ENCODE measurements at regions not wholly inside any gene's neighbourhood (a gene's known extent, or its start where the extent isn't known, plus 50 kb on each side); places are given as distances from the start of the nearest gene placed in this dataset.
"Not testable (repeated sequence)": the region's sequence is repeated elsewhere in the genome, so short reads cannot be mapped to it uniquely, and the experiment has no call there.

DNA sequence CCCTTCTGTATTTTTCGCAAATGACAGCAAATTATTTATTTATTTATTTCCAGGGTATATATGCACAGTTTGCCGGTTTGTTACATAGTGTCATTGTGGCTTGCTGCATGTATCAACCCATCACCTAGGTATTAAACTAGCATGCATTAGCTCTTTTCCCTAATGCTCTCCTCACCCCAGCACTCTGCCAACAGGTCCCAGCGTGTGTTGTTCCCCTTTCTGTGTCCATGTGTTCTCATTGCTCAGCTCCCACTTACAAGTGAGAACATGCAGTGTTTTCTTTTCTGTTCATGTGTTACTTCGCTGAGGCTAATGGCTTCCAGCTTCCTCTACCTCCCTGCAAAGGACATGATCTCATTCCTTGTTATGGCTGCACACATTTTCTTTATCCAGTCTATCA lies 592.3 kb downstream of the TRIB2 start:
- Histone ChIP-seq H3K4me3 (no peak overlapping the region), H3K27me3 (replicated peaks) (no peaks in the 10 kb centered on the region), H3K36me3 (no peaks in the 10 kb centered on the region), H3K27ac (no peak overlapping the region), H3K9me3 (replicated peaks) (peaks cover 4% of the 10 kb centered on the region), H3K4me1 (replicated peaks) (no peaks in the 10 kb centered on the region)
- no peak for DNase-seq (ENCODE audit: low read depth in 1 of 2, low spot score in 2 of 2)

GRCh38 chr2:13332060-13332459 lies 615.3 kb downstream of the TRIB2 start:
- DNase-seq (ENCODE audit: low read depth in 1 of 2, low spot score in 2 of 2), result no peak
- Histone ChIP-seq H3K27me3 (replicated peaks) (no peaks in the 10 kb centered on the region), H3K9me3 (replicated peaks) (peaks cover 4% of the 10 kb centered on the region; the same call in 1 of the 2 replicates), H3K36me3 (no peaks in the 10 kb centered on the region), H3K4me1 (replicated peaks) (no peaks in the 10 kb centered on the region), H3K4me3 (no peak overlapping the region), H3K27ac (no peak overlapping the region)

GRCh38 chr2:13334071-13334470 lies 617.3 kb downstream of the TRIB2 start:
- DNase-seq (ENCODE audit: low read depth in 1 of 2, low spot score in 2 of 2); H3K4me3 ChIP-seq; H3K36me3 ChIP-seq; H3K27me3 ChIP-seq (replicated peaks); H3K4me1 ChIP-seq (replicated peaks); H3K27ac ChIP-seq; H3K9me3 ChIP-seq (replicated peaks): not testable (repeated sequence)

GRCh38 chr2:13334545-13334944 lies 617.8 kb downstream of the TRIB2 start:
- DNase-seq (ENCODE audit: low read depth in 1 of 2, low spot score in 2 of 2), result no peak
- H3K27ac ChIP-seq, result no peak overlapping the region
- no peak overlapping the region for H3K4me3 ChIP-seq
- no peaks in the 10 kb centered on the region for H3K9me3 ChIP-seq (replicated peaks)
- no peaks in the 10 kb centered on the region for H3K4me1 ChIP-seq (replicated peaks)
- H3K27me3 ChIP-seq (replicated peaks), result no peaks in the 10 kb centered on the region
- H3K36me3 ChIP-seq, result no peaks in the 10 kb centered on the region

GRCh38 chr2:13335862-13336535 lies 619.3 kb downstream of the TRIB2 start:
- H3K9me3 ChIP-seq (replicated peaks), result no peaks in the 10 kb centered on the region
- no peak overlapping the region for H3K4me3 ChIP-seq
- H3K27ac ChIP-seq, result no peak overlapping the region
- DNase-seq (ENCODE audit: low read depth in 1 of 2, low spot score in 2 of 2), result no peak
- no peaks in the 10 kb centered on the region for H3K27me3 ChIP-seq (replicated peaks)
- H3K36me3 ChIP-seq, result no peaks in the 10 kb centered on the region
- no peaks in the 10 kb centered on the region for H3K4me1 ChIP-seq (replicated peaks)

- Histone ChIP-seq H3K27ac (no peak overlapping the region), H3K4me1 (replicated peaks) (no peaks in the 10 kb centered on the region), H3K9me3 (replicated peaks) (peaks cover 8% of the 10 kb centered on the region; the same call in 1 of the 2 replicates), H3K27me3 (replicated peaks) (no peaks in the 10 kb centered on the region), H3K36me3 (no peaks in the 10 kb centered on the region), H3K4me3 (no peak overlapping the region)
- no peak for DNase-seq (ENCODE audit: low read depth in 1 of 2, low spot score in 2 of 2)
Observed at GRCh38 chr2:13351068-13351467, 634.3 kb downstream of the TRIB2 start.

- no peak overlapping the region for H3K4me3 ChIP-seq
- H3K36me3 ChIP-seq, result no peaks in the 10 kb centered on the region
- H3K4me1 ChIP-seq (replicated peaks), result no peaks in the 10 kb centered on the region
- H3K27me3 ChIP-seq (replicated peaks), result no peaks in the 10 kb centered on the region
- no peak for DNase-seq (ENCODE audit: low read depth in 1 of 2, low spot score in 2 of 2)
- peaks cover 11% of the 10 kb centered on the region for H3K9me3 ChIP-seq (replicated peaks)
- no peak overlapping the region for H3K27ac ChIP-seq
Observed at GRCh38 chr2:13353083-13353482, 636.3 kb downstream of the TRIB2 start.

DNA sequence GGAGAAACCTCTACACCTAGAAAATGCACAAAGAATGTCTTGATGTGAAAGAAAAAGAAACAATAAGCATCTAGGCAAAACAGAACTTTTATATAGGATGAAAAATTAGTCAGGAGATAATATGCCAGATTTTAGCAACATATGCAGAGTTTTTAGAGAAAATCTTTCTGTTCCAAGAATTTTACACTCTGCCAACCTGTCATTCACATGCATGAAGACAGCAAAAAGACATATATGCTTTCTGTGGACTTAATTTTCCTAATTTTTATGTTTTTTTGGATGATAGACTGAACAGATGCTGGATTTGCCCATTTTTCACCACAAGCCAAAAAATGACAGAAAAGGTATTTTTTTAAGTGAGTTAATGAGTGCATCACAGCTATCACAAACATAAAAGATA lies 637.3 kb downstream of the TRIB2 start:
- Histone ChIP-seq H3K4me1 (replicated peaks) (no peaks in the 10 kb centered on the region), H3K36me3 (no peaks in the 10 kb centered on the region), H3K27me3 (replicated peaks) (no peaks in the 10 kb centered on the region), H3K4me3 (no peak overlapping the region), H3K27ac (no peak overlapping the region), H3K9me3 (replicated peaks) (peaks cover 11% of the 10 kb centered on the region)
- no peak for DNase-seq (ENCODE audit: low read depth in 1 of 2, low spot score in 2 of 2)

GRCh38 chr2:13381928-13382327 lies 665.2 kb downstream of the TRIB2 start:
- not testable (repeated sequence) for H3K27me3 ChIP-seq (replicated peaks); H3K36me3 ChIP-seq; H3K4me3 ChIP-seq; DNase-seq (ENCODE audit: low read depth in 1 of 2, low spot score in 2 of 2); H3K4me1 ChIP-seq (replicated peaks); H3K27ac ChIP-seq; H3K9me3 ChIP-seq (replicated peaks)

GRCh38 chr2:13389172-13389571 lies 672.4 kb downstream of the TRIB2 start:
- H3K9me3 ChIP-seq (replicated peaks); DNase-seq (ENCODE audit: low read depth in 1 of 2, low spot score in 2 of 2); H3K27ac ChIP-seq; H3K27me3 ChIP-seq (replicated peaks); H3K4me1 ChIP-seq (replicated peaks); H3K4me3 ChIP-seq; H3K36me3 ChIP-seq: not testable (repeated sequence)

DNA sequence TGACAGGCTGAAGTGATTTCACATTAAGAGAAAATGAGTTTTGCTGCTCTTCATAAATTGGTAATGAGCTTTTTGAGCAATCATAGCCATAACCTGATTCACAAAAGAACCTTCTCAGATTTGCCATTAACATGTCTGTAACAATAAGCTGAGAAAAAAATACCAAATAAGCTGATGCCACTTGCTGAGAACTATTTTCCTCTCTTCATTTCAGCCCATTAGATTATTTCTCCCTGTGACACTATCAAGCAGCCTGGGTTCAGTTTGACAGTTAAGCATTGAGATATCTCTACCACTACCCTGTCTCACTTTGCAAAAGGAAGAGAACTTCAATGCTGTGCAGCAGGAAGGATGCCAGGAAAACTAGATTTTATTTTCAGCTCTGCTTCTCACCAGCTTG lies 673.9 kb downstream of the TRIB2 start:
- Histone ChIP-seq H3K27me3 (replicated peaks) (no peaks in the 10 kb centered on the region), H3K27ac (no peak overlapping the region), H3K9me3 (replicated peaks) (no peaks in the 10 kb centered on the region), H3K36me3 (no peaks in the 10 kb centered on the region), H3K4me3 (no peak overlapping the region), H3K4me1 (replicated peaks) (no peaks in the 10 kb centered on the region)
- DNase-seq (ENCODE audit: low read depth in 1 of 2, low spot score in 2 of 2), result no peak

- no peaks in the 10 kb centered on the region for H3K9me3 ChIP-seq (replicated peaks)
- H3K4me1 ChIP-seq (replicated peaks), result no peaks in the 10 kb centered on the region
- H3K27ac ChIP-seq, result no peak overlapping the region
- no peak overlapping the region for H3K4me3 ChIP-seq
- DNase-seq (ENCODE audit: low read depth in 1 of 2, low spot score in 2 of 2), result no peak
- no peaks in the 10 kb centered on the region for H3K27me3 ChIP-seq (replicated peaks)
- H3K36me3 ChIP-seq, result no peaks in the 10 kb centered on the region
Observed at GRCh38 chr2:13401312-13401711, 684.6 kb downstream of the TRIB2 start.

DNA sequence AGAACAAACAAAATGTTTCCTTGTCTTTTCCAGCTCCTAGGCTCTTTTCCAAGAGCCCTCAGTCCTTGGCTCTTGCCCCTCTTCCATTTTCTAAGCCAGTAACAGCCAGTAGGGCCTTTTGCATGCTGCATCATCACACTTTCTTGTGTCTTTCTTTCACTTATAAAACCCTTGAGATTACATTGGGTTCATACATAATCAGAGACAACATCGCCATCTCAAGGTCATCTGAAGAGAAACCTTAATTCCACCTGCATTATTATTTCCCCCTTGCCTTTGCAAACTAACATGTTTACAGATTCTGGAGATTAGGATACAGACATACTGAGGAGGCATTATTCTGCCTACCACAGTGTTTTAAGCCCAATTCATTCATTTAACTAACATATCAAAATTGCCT lies 697.3 kb downstream of the TRIB2 start:
- Histone ChIP-seq H3K27me3 (replicated peaks) (no peaks in the 10 kb centered on the region), H3K36me3 (no peaks in the 10 kb centered on the region), H3K9me3 (replicated peaks) (no peaks in the 10 kb centered on the region), H3K27ac (no peak overlapping the region), H3K4me3 (no peak overlapping the region), H3K4me1 (replicated peaks) (no peaks in the 10 kb centered on the region)
- no peak for DNase-seq (ENCODE audit: low read depth in 1 of 2, low spot score in 2 of 2)

DNA sequence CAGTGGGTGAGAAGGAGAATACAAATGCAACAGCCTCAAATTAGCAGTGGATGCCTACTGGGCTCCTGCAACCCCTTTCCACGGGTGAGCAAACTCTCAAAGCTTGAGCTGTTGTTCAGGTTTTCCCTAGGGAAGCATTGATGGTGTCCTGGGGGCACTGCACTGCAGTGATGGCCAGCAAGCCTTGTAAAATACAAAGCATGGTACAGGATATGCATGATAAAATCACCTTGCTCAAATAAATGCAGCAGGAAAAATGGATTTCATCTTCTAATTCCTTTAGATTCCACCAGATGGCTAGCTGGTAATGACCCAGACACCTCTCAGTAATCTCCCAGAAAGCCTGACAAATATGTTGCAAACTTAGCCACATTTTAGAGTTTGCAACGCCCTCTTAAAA lies 698.2 kb downstream of the TRIB2 start:
- DNase-seq (ENCODE audit: low read depth in 1 of 2, low spot score in 2 of 2), result no peak
- Histone ChIP-seq H3K27ac (no peak overlapping the region), H3K36me3 (no peaks in the 10 kb centered on the region), H3K4me3 (no peak overlapping the region), H3K9me3 (replicated peaks) (no peaks in the 10 kb centered on the region), H3K27me3 (replicated peaks) (no peaks in the 10 kb centered on the region), H3K4me1 (replicated peaks) (no peaks in the 10 kb centered on the region)

- no peak for DNase-seq (ENCODE audit: low read depth in 1 of 2, low spot score in 2 of 2)
- no peak overlapping the region for H3K4me3 ChIP-seq
- H3K36me3 ChIP-seq, result no peaks in the 10 kb centered on the region
- peaks cover 8% of the 10 kb centered on the region; the same call in 1 of the 2 replicates for H3K9me3 ChIP-seq (replicated peaks)
- H3K4me1 ChIP-seq (replicated peaks), result no peaks in the 10 kb centered on the region
- no peaks in the 10 kb centered on the region for H3K27me3 ChIP-seq (replicated peaks)
- H3K27ac ChIP-seq, result no peak overlapping the region
Observed at GRCh38 chr2:13433954-13434353, 717.2 kb downstream of the TRIB2 start.

Data from SJSA1 (cell line).